Cardiac muscle cell (in vitro differentiated cells and primary cell): ENCODE measurements at regions not wholly inside any gene's neighbourhood (a gene's known extent, or its start where the extent isn't known, plus 50 kb on each side); places are given as distances from the start of the nearest gene placed in this dataset.
A peak's percentile ranks its signal among the peaks of the same experiment; 100 is the strongest.

Experiments used
- DNase-seq, 2 donors: peaks; one replicate each; pipeline versions ENCODE4 v3.0.0 to v3.0.0-alpha.2; 2010 to 2017; ENCODE audit warnings: low read depth in 1 of 2, low spot score in 1 of 2
- H3K27ac ChIP-seq: fragments of 200-600 bp; sonication (generic); 2 replicates; pipeline ENCODE4 v1.5.1; 2016
- H3K27me3 ChIP-seq: fragments of 200-600 bp; sonication (generic); 2 replicates; pipeline ENCODE4 v1.6.0; 2016; ENCODE audit warnings: control low read depth
- H3K36me3 ChIP-seq: fragments of 200-600 bp; sonication (generic); 2 replicates; pipeline ENCODE4 v1.5.1; 2016; ENCODE audit warnings: control low read depth
- H3K4me1 ChIP-seq: fragments of 200-600 bp; sonication (generic); 2 replicates; pipeline ENCODE4 v1.8.1; 2017; ENCODE audit warnings: low read depth, mild to moderate bottlenecking, mixed run types
- H3K4me3 ChIP-seq: fragments of 200-600 bp; sonication (generic); 2 replicates; pipeline ENCODE4 v1.5.1; 2016; ENCODE audit warnings: mild to moderate bottlenecking
- H3K9me3 ChIP-seq: fragments of 200-600 bp; sonication (generic); 2 replicates; pipeline ENCODE4 v1.5.1; 2017; ENCODE audit warnings: low read depth, mild to moderate bottlenecking, control low read depth
- TF ChIP-seq, protein P1 (sequence below): IDR thresholded peaks from 2 replicates; pipeline ENCODE4 v1.5.1; 2012; ENCODE audit warnings: low read depth, mild to moderate bottlenecking, low read length

DNA sequence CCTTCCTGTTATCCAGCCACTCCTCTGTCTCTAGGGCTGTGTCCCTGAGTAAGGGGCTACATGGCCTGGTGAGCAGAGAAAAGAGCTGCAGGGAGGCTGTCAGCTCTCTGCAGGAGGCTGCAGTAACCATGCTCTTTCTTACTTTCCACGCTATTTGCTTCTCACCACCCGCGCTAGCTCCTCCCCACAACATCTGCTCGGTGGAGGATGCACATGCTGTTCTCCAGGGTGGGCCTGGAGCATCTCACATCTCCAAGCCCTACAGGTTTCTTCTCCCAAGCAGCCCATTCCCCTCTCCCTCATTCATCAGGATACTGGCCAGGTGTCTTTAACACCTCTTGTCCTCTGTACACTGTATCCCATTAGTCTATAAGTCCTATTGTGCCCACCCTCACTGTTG lies 103.8 kb downstream of the IER5 start:
- no peak for DNase-seq
- Histone ChIP-seq H3K4me3 (no peak overlapping the region), H3K27me3 (peaks cover 3% of the 10 kb centered on the region), H3K36me3 (no peaks in the 10 kb centered on the region), H3K27ac (no peak overlapping the region), H3K4me1 (no peaks in the 10 kb centered on the region), H3K9me3 (no peaks in the 10 kb centered on the region)
- TF ChIP-seq, protein P1, sequence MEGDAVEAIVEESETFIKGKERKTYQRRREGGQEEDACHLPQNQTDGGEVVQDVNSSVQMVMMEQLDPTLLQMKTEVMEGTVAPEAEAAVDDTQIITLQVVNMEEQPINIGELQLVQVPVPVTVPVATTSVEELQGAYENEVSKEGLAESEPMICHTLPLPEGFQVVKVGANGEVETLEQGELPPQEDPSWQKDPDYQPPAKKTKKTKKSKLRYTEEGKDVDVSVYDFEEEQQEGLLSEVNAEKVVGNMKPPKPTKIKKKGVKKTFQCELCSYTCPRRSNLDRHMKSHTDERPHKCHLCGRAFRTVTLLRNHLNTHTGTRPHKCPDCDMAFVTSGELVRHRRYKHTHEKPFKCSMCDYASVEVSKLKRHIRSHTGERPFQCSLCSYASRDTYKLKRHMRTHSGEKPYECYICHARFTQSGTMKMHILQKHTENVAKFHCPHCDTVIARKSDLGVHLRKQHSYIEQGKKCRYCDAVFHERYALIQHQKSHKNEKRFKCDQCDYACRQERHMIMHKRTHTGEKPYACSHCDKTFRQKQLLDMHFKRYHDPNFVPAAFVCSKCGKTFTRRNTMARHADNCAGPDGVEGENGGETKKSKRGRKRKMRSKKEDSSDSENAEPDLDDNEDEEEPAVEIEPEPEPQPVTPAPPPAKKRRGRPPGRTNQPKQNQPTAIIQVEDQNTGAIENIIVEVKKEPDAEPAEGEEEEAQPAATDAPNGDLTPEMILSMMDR: no peak

DNA sequence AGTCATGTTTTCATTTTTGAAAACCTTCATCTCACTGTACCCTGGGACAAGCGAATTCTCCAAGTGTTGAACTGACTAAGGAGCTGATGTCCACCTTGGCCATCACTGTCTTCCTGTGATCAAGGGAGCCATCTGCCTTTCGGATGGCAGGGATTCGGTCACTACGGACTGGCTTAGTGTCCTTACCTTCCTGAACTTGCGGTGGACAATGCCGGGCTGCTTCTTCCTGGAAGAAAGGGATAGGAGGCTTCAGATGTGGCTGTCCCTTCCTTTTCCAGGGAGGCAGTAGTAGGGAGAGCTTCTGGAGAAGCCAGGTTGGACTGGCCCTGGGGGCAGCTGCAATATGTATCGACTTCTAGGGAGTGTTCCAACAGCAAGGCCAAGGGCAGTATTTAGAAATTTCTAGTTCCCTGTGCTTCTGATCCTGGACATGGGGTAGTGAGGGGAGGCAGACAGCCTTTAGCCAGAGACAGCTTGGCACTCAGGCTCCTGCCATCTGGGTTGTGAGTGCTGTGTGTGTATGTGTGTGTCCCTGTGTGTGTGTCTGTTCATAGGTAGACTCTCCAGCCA lies 114.6 kb downstream of the IER5 start:
- Histone ChIP-seq H3K27me3 (no peaks in the 10 kb centered on the region), H3K4me3 (no peak overlapping the region), H3K4me1 (peaks cover 26% of the 10 kb centered on the region), H3K36me3 (no peaks in the 10 kb centered on the region), H3K27ac (no peak overlapping the region), H3K9me3 (no peaks in the 10 kb centered on the region)
- TF ChIP-seq, protein P1: no peak
- no peak for DNase-seq

DNA sequence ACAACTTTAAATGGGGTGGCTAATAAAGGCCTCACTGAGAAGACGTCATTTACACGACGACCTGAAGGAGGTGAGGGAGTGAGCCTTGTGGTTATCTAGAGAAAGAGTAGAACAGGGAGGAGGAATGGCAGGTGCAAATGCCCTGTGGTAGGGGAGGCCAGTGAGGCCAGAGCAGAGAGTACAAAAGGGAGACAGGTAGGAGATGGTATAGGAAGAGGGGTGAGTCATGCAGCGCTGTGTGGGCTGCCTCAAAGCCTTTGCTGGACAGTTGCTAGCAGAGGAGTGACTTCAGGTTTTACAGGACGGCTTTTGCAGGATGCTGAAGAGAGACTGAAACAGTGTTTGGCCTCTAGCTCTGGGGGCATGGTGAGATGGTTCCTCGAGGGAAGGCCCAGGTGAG lies 116.0 kb downstream of the IER5 start:
- no peaks in the 10 kb centered on the region for H3K9me3 ChIP-seq
- H3K4me1 ChIP-seq: peaks cover 29% of the 10 kb centered on the region
- TF ChIP-seq, protein P1: no peak
- DNase-seq: no peak
- no peaks in the 10 kb centered on the region for H3K36me3 ChIP-seq
- no peak overlapping the region for H3K27ac ChIP-seq
- no peak overlapping the region for H3K4me3 ChIP-seq
- no peaks in the 10 kb centered on the region for H3K27me3 ChIP-seq

DNA sequence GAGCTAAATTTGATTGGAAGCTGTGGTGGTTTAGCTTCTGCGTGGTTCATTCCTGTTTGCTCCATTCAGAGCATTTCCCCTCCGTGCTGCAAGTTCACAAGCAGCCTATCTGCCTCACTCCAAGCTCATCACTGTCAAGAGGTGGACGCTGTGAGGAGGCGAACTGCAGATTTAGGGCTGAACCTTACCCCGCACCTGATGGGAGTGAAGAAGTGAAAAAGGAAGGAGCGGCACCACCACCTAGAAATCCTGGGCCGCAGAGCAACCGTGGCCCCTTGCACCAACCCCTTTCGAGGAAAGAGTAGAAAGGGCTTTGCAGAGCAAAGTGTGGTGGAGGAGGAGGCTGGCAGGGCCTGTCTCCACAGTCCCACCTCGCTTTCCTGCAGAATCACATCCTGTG lies 117.4 kb downstream of the IER5 start:
- TF ChIP-seq, protein P1: no peak
- Histone ChIP-seq H3K36me3 (no peaks in the 10 kb centered on the region), H3K9me3 (no peaks in the 10 kb centered on the region), H3K4me3 (no peak overlapping the region), H3K4me1 (peaks cover 29% of the 10 kb centered on the region), H3K27me3 (no peaks in the 10 kb centered on the region), H3K27ac (no peak overlapping the region)
- no peak for DNase-seq

DNA sequence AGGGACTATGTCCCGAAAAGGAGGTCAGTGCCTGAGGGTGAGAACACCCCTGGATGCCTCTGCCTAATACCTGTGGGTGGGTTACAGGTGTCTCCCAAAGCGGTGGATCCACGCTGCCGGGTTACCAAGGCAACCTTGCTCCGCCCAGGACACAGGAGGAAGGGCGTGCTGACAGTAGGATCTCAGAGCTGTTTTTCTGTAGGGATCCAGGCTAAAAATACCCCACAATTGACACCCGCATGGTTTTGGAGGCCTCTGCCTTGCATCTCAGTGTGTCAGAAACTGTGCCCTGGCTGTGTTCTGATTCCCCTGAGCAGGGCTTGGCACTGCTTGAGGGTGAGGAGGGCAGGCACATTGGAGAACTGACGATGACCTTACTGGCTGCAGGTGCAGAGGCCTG lies 118.0 kb downstream of the IER5 start:
- Histone ChIP-seq H3K27ac (no peak overlapping the region), H3K9me3 (no peaks in the 10 kb centered on the region), H3K4me3 (no peak overlapping the region), H3K36me3 (no peaks in the 10 kb centered on the region), H3K4me1 (peaks cover 29% of the 10 kb centered on the region), H3K27me3 (no peaks in the 10 kb centered on the region)
- peak in 1 of 2 donors; percentile 49 for DNase-seq
- TF ChIP-seq, protein P1: no peak
